Hepatocyte (in vitro differentiated cells): ENCODE measurements at regions not wholly inside any gene's neighbourhood (a gene's known extent, or its start where the extent isn't known, plus 50 kb on each side); places are given as distances from the start of the nearest gene placed in this dataset.

ENCODE experiments used
- CTCF ChIP-seq: fragments of 200-600 bp; sonication (generic); IDR thresholded peaks from 2 replicates; pipeline ENCODE4 v1.5.1; 2016; ENCODE audit warnings: antibody characterized with exemption, mild to moderate bottlenecking; ENCODE audit not compliant: poor library complexity
- EZH2 ChIP-seq: fragments of 200-600 bp; sonication (generic); IDR thresholded peaks from 2 replicates; pipeline ENCODE4 v1.6.1; 2016; ENCODE audit warnings: antibody characterized with exemption, mild to moderate bottlenecking, borderline replicate concordance
- EZH2phosphoT487 ChIP-seq: fragments of 200-600 bp; sonication (generic); IDR thresholded peaks from one replicate; pipeline ENCODE4 v1.6.1; 2018; ENCODE audit warnings: antibody characterized with exemption, mild to moderate bottlenecking, low read depth, moderate library complexity; ENCODE audit not compliant: unreplicated experiment, severe bottlenecking

DNA sequence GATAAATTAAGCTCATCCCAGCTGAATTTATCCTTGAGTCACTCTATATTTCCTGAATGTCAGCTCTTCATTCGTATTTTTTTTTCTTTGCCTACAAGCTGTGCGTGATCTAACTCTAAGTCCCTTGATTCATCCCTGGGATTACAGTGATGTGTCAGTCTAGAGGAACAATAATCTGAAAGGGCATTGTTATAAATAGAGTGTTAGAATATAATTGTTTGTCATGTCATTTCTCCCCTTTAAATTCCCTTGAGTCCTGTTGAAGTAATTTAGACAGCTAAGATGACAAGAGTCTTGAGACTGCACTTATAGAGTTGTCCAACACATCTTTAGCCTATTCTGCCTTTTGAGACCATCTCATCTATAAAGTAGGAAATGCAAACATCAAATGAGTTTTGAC lies 621.8 kb downstream of the ZIC1 start:
- no peak for TF ChIP-seq CTCF
- no peak for TF ChIP-seq EZH2
- no peak for TF ChIP-seq EZH2phosphoT487
